H1 (cell line): ENCODE measurements at regions not wholly inside any gene's neighbourhood (a gene's known extent, or its start where the extent isn't known, plus 50 kb on each side); places are given as distances from the start of the nearest gene placed in this dataset.

Experiments
- SIRT6 ChIP-seq: IDR thresholded peaks from one replicate; pipeline ENCODE4 v1.7.1; 2012; ENCODE audit warnings: low read length, inconsistent platforms

GRCh38 chr13:111584101-111584672, 263.7 kb downstream of the TEX29 start (continued):
- TF ChIP-seq SIRT6, result no peak
- TF ChIP-seq, all 59 proteins: peak for 0
